K562 (cell line): ENCODE measurements at regions not wholly inside any gene's neighbourhood (a gene's known extent, or its start where the extent isn't known, plus 50 kb on each side); places are given as distances from the start of the nearest gene placed in this dataset.

Source experiments
- CHD2 ChIP-seq: IDR thresholded peaks from 2 replicates; pipeline ENCODE4 v1.6.1; 2011; ENCODE audit warnings: low read depth, low read length
- DPF2 ChIP-seq: fragments of 450-650 bp; IDR thresholded peaks from 2 replicates; pipeline ENCODE4 v1.6.1; 2016
- EP400 ChIP-seq: fragments of 450-650 bp; IDR thresholded peaks from 2 replicates; pipeline ENCODE4 v1.6.1; 2017; ENCODE audit warnings: antibody characterized with exemption, mild to moderate bottlenecking, moderate library complexity
- HDAC1 ChIP-seq, 2 experiments: fragments of 450-650 bp; IDR thresholded peaks; 2 replicates each; pipeline ENCODE4 v1.6.1; 2016 to 2017; ENCODE audit warnings: inconsistent platforms in 1 of 2, mild to moderate bottlenecking in 1 of 2, moderate library complexity in 1 of 2
- NBN ChIP-seq: fragments of 450-650 bp; IDR thresholded peaks from 2 replicates; pipeline ENCODE4 v1.6.1; 2016; ENCODE audit warnings: low read depth, mild to moderate bottlenecking
- NFE2L1 ChIP-seq: fragments of 450-650 bp; IDR thresholded peaks from 2 replicates; pipeline ENCODE4 v1.6.1; 2016; ENCODE audit warnings: missing genetic modification characterization, low read depth, mild to moderate bottlenecking, missing compliant biosample characterization, moderate library complexity, borderline replicate concordance
- PRMT5 ChIP-seq: sonication (generic); formaldehyde crosslinking; IDR thresholded peaks from 2 replicates; pipeline ENCODE4 v1.5.0; 2020; ENCODE audit warnings: missing genetic modification reagents
- PYGO2 ChIP-seq: fragments of 450-650 bp; IDR thresholded peaks from 2 replicates; pipeline ENCODE4 v1.6.1; 2016; ENCODE audit warnings: mild to moderate bottlenecking, missing genetic modification characterization, moderate library complexity, missing compliant biosample characterization
- RERE ChIP-seq: sonication (generic); formaldehyde crosslinking; IDR thresholded peaks from 2 replicates; pipeline ENCODE4 v1.8.0; 2023; ENCODE audit warnings: missing genetic modification reagents, mild to moderate bottlenecking, borderline replicate concordance
- SMARCA5 ChIP-seq: fragments of 450-650 bp; IDR thresholded peaks from 2 replicates; pipeline ENCODE4 v1.6.1; 2016
- STAT5A ChIP-seq: IDR thresholded peaks from 2 replicates; pipeline ENCODE4 v1.6.1; 2012; ENCODE audit warnings: low read length, inconsistent platforms, borderline replicate concordance
- ZNF431 ChIP-seq: sonication (generic); formaldehyde crosslinking; IDR thresholded peaks from 2 replicates; pipeline ENCODE4 v1.8.0; 2022; ENCODE audit warnings: mild to moderate bottlenecking, missing genetic modification reagents
- ZNF589 ChIP-seq: fragments of 200-800 bp; sonication (Bioruptor generic); IDR thresholded peaks from 2 replicates; pipeline ENCODE4 v1.6.1; 2016; ENCODE audit warnings: low read depth, missing genetic modification characterization, missing compliant biosample characterization
- ZNF639 ChIP-seq, 2 experiments: fragments of 200-800 bp in 1 of 2; sonication (Bioruptor generic) in 1 of 2; sonication (generic) in 1 of 2; formaldehyde crosslinking in 1 of 2; IDR thresholded peaks in 1 of 2; conservative IDR thresholded peaks in 1 of 2; 2 replicates each; pipeline versions ENCODE4 v1.5.0 to v1.6.1; 2016 to 2020; ENCODE audit warnings: missing compliant biosample characterization in 1 of 2, missing genetic modification characterization in 1 of 2, missing genetic modification reagents in 1 of 2
- ZNF780A ChIP-seq: fragments of 250-450 bp; sonication (Bioruptor Pico); IDR thresholded peaks from 2 replicates; pipeline ENCODE4 v1.5.0; 2021; ENCODE audit warnings: mild to moderate bottlenecking
- ZSCAN32 ChIP-seq: fragments of 450-650 bp; formaldehyde crosslinking; IDR thresholded peaks from 2 replicates; pipeline ENCODE4 v1.4.0; 2020; ENCODE audit warnings: mild to moderate bottlenecking, moderate library complexity

- TF ChIP-seq ZSCAN32 (CRISPR knock-in tag) (0 out of 2 replicates have a peak, but pooled peaks have one; percentile 34), PYGO2 (no peak), ZNF780A (CRISPR knock-in tag) (no peak), DPF2 (peak; percentile 86), ZNF431 (CRISPR knock-in tag) (no peak), ZNF639 (CRISPR knock-in tag; conservative IDR thresholded peaks at IDR 0.05 in 1 of 2, IDR thresholded peaks at IDR 0.05 in 1 of 2) (peak in 1 of 2 experiments; percentile 47; a peak in 1 of 4 replicates), PRMT5 (no peak), HDAC1 (IDR thresholded peaks at IDR 0.05) (peak in 1 of 2 experiments; percentile 69; a peak in 2 of 4 replicates), RERE (CRISPR knock-in tag) (no peak), NBN (peak; percentile 71; the same call in 1 of the 2 replicates), EP400 (peak; percentile 67), SMARCA5 (peak; percentile 70; the same call in 1 of the 2 replicates), STAT5A (peak; percentile 15; the same call in 1 of the 2 replicates), NFE2L1 (tag) (no peak), ZNF589 (CRISPR knock-in tag) (no peak), CHD2 (no peak)
Measured at GRCh38 chr6:50962213-50962759, 143.6 kb downstream of the TFAP2B start (continued).
